ENCODE measurements at regions not wholly inside any gene's neighbourhood (a gene's known extent, or its start where the extent isn't known, plus 50 kb on each side); places are given as distances from the start of the nearest gene placed in this dataset.

- DNase-seq = no peak
- in situ Hi-C loops (cut with MboI; ENCODE audit: low pct_unique_long_range_greater_than_20kb, low sequenced_read_pairs) = no loop called here
These were observed 99.1 kb downstream of the UNCX start for GRCh38 chr7:1331561-1332467.

DNA sequence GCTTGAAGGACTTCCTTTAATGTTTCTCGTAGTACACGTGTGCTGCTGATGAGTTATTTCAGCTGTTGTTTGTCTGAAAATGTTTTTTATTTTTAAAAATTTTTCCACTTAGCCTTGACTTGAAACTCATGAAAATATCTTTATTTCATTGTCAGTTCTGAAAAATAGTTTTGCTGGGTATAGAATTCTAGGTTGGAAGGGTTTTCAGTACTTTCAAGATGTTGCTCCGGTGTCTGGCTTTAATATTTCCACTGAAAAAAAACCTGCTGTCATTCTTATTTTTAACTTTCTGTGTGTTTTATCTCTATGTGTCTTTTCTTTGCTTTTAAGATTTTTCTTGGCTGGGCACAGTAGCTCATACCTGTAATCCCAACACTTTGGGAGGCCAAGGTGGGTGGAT lies 103.8 kb downstream of the UNCX start:
- DNase-seq = no peak
- in situ Hi-C loops (cut with MboI; ENCODE audit: low pct_unique_long_range_greater_than_20kb, low sequenced_read_pairs) = no loop called here

DNA sequence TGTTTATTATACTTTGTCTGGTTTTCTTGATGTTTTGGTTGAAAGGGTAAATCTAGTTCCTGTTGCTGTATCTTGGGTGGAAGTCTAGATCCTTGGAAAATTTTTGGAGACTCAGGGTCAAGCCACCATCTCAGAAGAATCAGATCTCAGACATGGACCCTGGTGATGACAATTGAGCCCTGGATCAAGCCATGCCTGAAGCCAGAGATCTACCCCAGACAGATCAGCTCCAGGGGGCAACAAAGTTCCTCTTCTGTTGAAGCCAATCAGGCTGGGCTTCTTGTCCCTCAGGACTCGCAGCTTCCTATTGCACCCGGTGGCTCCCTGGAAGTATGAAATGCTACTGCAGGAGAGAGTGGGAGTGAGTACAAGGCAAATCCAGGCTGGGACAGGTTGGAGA lies 106.9 kb downstream of the UNCX start:
- in situ Hi-C loops (cut with MboI; ENCODE audit: low pct_unique_long_range_greater_than_20kb, low sequenced_read_pairs) = no loop called here
- no peak for DNase-seq

GRCh38 chr7:1340031-1340430 lies 107.4 kb downstream of the UNCX start:
- DNase-seq = no peak
- in situ Hi-C loops (cut with MboI; ENCODE audit: low pct_unique_long_range_greater_than_20kb, low sequenced_read_pairs) = no loop called here

- in situ Hi-C loops (cut with MboI; ENCODE audit: low pct_unique_long_range_greater_than_20kb, low sequenced_read_pairs) = no loop called here
- no peak for DNase-seq
These were observed 108.0 kb downstream of the UNCX start for GRCh38 chr7:1340461-1341360.

GRCh38 chr7:1341361-1342089 lies 108.9 kb downstream of the UNCX start:
- in situ Hi-C loops (cut with MboI; ENCODE audit: low pct_unique_long_range_greater_than_20kb, low sequenced_read_pairs) = no loop called here
- no peak for DNase-seq

DNA sequence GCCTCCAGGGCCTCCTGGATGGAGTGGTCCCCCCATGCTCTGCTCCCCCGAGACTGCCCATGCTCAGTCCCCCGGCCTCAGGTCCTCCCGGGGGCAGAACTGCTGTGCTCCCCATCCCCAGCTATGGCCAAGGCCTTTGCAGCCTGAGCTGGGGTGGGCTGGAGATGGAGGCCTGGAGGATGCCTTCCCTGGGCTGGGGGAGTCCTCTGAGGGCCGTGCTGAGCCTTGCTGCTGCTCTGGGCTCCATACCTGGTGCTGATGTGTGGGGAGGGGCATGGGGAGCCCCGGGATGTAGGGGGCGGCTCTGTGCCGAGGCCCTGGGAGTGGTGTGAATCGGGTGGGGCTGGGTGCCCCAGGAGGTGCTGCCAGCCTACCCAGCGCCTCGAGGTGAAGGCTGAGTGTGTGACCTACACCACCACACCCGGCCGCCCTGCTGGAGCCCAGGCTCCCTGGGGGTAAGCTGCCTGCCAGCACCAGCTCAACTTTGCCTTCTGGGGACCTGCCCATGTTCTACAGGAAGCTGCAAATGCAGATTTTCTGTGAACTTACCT lies 109.5 kb downstream of the UNCX start:
- in situ Hi-C loops (cut with MboI; ENCODE audit: low pct_unique_long_range_greater_than_20kb, low sequenced_read_pairs) = no loop called here
- no peak for DNase-seq

GRCh38 chr7:1343551-1343950 lies 110.9 kb downstream of the UNCX start:
- DNase-seq = no peak
- in situ Hi-C loops (cut with MboI; ENCODE audit: low pct_unique_long_range_greater_than_20kb, low sequenced_read_pairs) = no loop called here

- DNase-seq = no peak
These were observed 111.7 kb downstream of the UNCX start for GRCh38 chr7:1344421-1344820.

DNA sequence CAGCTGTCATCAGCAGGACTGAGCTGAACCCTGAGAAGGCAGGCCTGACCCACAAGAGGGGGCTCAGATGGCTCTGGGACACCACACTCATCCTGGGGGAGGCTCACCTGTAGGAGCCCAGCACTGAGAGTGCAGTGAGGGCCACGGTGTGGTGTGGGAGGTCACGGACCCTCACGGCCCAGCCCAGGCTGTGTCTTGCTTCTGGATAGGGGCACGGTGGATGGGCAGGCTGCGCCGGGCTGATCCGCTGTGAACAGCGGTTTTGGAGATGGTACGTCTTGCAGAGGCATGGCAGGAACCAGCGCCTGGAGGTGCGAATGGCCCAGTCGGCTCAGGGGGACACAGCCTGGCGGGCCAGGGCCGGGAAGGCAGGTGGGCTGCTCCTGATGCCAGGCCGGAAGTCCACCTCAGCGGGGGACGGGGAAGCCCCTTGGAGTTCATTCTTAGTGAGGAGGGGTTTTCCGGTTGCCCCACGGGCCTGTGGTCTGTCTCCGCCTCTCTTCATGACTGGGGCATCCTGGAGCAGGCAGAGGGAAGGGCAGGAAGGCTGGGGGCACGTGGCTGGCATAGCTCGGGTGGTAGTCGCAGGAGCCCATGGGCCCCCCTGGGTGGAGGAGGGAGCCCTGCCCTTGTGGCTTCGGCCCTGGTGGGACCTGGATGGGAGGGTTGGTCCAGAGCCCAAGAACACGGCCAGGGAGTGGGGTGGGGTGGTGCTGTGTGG lies 112.5 kb downstream of the UNCX start:
- in situ Hi-C loops (cut with MboI; ENCODE audit: low pct_unique_long_range_greater_than_20kb, low sequenced_read_pairs) = no loop called here
- DNase-seq = no peak

More at GRCh38 chr7:1344421-1344820, 111.7 kb downstream of the UNCX start:
- in situ Hi-C loops (cut with MboI; ENCODE audit: low pct_unique_long_range_greater_than_20kb, low sequenced_read_pairs) = no loop called here

DNA sequence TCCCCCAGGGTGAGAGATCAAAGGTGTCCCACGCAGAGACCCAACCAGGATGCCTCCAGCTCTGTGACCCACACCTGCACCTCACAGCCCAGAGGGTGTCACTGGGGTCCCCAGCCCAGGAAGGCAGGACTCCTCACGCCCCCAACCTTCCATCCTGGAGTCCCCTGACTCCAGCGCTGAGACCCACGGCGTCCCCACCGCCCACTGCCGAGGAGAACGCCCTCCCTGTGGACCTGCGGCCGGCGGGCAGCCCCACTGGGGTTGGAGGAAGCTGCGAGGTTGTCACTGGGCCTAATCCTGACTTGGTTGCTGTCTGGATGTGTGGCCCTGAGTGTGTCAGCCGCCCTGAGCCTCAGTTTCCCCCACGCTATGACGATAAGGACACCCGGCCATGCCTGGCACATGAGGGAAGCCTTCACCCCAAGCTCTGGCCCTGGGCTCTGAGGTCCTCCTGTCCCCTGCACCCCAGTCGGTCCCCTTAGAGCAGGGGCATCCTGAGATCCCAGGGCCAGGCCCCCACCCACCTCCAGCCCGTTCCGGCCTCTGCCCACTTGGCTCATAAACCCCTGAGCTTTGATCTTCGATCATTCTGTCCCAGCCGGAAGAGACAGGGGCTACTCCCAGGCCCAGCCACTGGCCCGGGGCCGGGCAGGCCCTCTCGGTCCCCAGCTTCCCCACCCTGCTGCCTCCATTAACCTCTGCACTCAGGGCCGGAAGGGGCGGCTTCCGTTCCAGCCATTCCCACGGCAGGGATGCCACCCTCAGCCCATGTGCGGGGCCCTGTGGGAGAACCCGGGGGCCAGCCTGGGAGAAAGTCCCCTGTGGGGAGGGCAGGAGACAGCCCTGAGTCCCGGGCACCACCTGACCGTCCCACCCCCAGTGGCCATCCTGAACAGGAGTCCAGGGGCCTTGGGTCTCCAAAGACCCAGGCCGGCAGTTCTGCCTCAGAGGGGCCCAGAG lies 113.2 kb downstream of the MICALL2 start:
- no peak for DNase-seq
- in situ Hi-C loops (cut with MboI; ENCODE audit: low pct_unique_long_range_greater_than_20kb, low sequenced_read_pairs) = no loop called here

DNA sequence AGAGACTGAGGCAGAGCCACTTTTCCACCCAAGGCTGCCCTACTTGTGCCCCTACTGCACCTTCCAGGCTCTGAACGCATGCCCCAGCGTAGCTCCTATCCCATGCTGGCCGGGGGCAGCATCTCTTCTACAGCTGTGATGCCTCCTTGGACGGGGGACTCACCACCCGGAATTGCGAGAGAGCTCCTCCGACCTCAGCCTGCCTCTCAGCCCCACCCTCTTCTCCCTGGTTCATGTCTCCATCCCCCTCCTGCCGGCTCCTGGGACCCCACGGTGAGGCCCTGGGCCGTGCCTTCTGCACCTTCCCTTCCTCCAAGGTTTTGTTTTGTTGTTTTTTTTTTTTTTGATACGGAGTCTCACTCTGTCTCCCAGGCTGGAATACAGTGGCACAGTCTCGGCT lies 112.4 kb downstream of the MICALL2 start:
- no peak for DNase-seq
- in situ Hi-C loops (cut with MboI; ENCODE audit: low pct_unique_long_range_greater_than_20kb, low sequenced_read_pairs) = no loop called here

DNA sequence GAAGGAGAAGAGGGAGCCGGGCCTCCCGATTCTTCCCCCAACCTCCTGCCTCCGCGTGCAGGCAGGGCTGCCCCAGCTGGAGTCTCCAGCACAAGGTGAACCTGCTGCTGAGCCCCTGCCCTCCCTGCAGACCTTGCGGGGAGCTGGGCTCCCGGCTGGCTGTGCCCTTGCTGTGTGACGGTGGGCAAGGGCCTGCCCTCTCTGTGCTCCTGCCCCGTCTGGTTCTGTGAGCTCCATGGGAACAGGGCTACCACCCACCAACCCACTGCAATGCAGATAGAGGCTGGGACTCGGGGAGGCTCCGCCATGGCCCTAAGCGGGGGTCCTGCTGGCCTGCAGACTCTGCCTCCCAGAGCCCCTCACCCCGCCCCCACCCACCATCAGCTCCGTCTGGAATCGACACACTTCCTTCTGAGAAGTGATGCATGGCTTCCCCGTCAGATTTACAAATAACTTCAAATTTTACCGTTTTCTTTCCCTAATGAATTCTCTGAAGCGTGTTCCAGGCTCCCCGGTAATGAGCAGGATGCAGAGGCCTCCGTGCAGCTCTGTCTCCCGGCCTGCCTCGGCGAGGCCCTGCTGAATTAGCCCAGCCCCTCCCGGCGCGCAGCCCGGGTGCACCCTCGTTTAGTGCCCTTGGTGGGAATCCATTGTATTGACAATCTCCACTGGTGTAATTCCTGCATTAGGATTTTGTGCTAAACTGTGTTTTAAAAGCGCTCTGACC lies 111.0 kb downstream of the MICALL2 start:
- in situ Hi-C loops (cut with MboI; ENCODE audit: low pct_unique_long_range_greater_than_20kb, low sequenced_read_pairs) = no loop called here
- DNase-seq = no peak

GRCh38 chr7:1348823-1349335 lies 110.4 kb downstream of the MICALL2 start:
- DNase-seq = no peak
- in situ Hi-C loops (cut with MboI; ENCODE audit: low pct_unique_long_range_greater_than_20kb, low sequenced_read_pairs) = no loop called here

GRCh38 chr7:1349351-1349761 lies 109.9 kb downstream of the MICALL2 start:
- DNase-seq = no peak
- in situ Hi-C loops (cut with MboI; ENCODE audit: low pct_unique_long_range_greater_than_20kb, low sequenced_read_pairs) = no loop called here

DNA sequence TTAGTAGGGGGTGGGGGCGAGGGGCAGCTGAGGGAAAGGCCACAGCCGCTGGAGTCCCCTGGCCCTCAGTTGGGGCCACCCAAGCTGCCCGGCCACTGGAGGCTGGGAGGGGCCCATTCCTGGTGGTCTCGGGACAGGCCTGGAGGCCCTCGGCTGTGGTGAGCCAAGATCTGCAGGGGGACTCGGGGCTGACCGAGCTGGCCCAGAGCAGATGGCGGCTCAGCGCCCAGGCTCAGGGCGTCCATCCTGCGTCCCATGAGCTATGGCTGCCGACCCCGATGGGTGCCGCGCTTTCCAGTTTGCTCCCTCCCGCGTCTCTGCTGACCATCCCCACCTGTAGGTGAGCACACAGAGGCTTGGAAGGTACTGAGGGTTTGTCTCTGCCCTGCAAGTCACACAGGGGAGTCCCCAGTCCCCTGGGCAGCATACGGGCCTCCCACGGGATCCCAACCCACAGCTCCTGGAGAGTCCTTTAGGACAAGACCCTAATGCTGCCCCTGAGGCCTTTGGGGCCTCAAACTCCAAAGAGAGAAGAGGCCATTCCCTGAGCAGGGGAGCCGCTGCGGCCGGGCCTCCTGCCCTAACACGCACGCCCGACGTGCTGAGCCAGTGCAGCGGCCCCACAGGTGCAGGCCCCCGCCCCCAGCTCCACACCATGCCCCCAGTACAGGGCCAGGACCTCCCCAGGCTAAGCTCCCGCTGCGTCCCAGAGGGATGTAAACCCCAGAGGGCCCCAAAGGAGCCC lies 107.2 kb downstream of the MICALL2 start:
- DNase-seq = no peak
- in situ Hi-C loops (cut with MboI; ENCODE audit: low pct_unique_long_range_greater_than_20kb, low sequenced_read_pairs) = no loop called here

Data from KBM-7 (cell line).